B cell (primary cell): ENCODE measurements at regions not wholly inside any gene's neighbourhood (a gene's known extent, or its start where the extent isn't known, plus 50 kb on each side); places are given as distances from the start of the nearest gene placed in this dataset.

Experiments
- ATAC-seq: fragments of 200-7000 bp; cut with Tn5 transposase; one replicate; pipeline ENCODE4 v1.10.0; 2021; ENCODE audit warnings: low read depth, mild to moderate bottlenecking, moderate number of reproducible peaks, moderate library complexity
- CTCF ChIA-PET: fragments of 350-600 bp; sonication (Branson Sonifier 250); formaldehyde crosslinking; loops from one replicate; lab custom pipeline; 2021; ENCODE audit warnings: antibody characterized with exemption, inconsistent platforms; lab: Charles Lee
- POLR2A ChIA-PET: fragments of 350-600 bp; sonication (Branson Sonifier 250); formaldehyde crosslinking; loops from one replicate; lab custom pipeline; 2021; ENCODE audit warnings: antibody characterized with exemption; lab: Charles Lee
- DNase-seq: peaks from one replicate; pipeline ENCODE4 v3.0.0; 2013
- H2AFZ ChIP-seq: 2 replicates; pipeline ENCODE4 v1.6.1; 2012; ENCODE audit warnings: mild to moderate bottlenecking, low read depth, low read length; ENCODE audit not compliant: insufficient read depth, poor library complexity, severe bottlenecking
- H3K27ac ChIP-seq, 2 donors: 1 replicate in 1 of 2; 2 replicates in 1 of 2; pipeline ENCODE4 v1.5.1; 2012 to 2013; ENCODE audit warnings: low read length in 2 of 2, mild to moderate bottlenecking in 2 of 2, moderate library complexity in 1 of 2
- H3K27me3 ChIP-seq, 4 experiments: fragments of 200-600 bp in 1 of 4; sonication (generic) in 1 of 4; replicated peaks in 1 of 4; 1 replicate in 2 of 4; 2 replicates in 2 of 4; pipeline versions ENCODE4 v1.6.1 to v1.7.0; 2013 to 2016; ENCODE audit warnings: low read length in 3 of 4, mild to moderate bottlenecking in 2 of 4, mixed read lengths in 1 of 4, moderate library complexity in 1 of 4; ENCODE audit not compliant: insufficient read depth in 4 of 4, control insufficient read depth in 3 of 4; ENCODE audit errors: control extremely low read depth in 1 of 4
- H3K36me3 ChIP-seq, 2 experiments: replicated peaks in 1 of 2; 1 replicate in 1 of 2; 2 replicates in 1 of 2; pipeline versions ENCODE4 v1.6.1 to v1.7.1; 2013; ENCODE audit warnings: low read length in 1 of 2; ENCODE audit not compliant: insufficient read depth in 2 of 2, control insufficient read depth in 1 of 2; ENCODE audit errors: control extremely low read depth in 1 of 2, extremely low read depth in 1 of 2
- H3K4me1 ChIP-seq, 2 donors: fragments of 200-600 bp in 1 of 2; sonication (generic) in 1 of 2; 1 replicate in 1 of 2; 2 replicates in 1 of 2; pipeline versions ENCODE4 v1.5.1 to v1.6.1; 2013 to 2017; ENCODE audit warnings: low read length in 2 of 2; ENCODE audit not compliant: control insufficient read depth in 2 of 2, insufficient read depth in 2 of 2
- H3K4me2 ChIP-seq: replicated peaks from 2 replicates; pipeline ENCODE3; 2012; ENCODE audit warnings: mild to moderate bottlenecking, low read depth, low read length; ENCODE audit not compliant: poor library complexity, severe bottlenecking
- H3K4me3 ChIP-seq, 5 experiments: fragments of 200-600 bp in 1 of 5; sonication (generic) in 1 of 5; 1 replicate in 3 of 5; 2 replicates in 2 of 5; pipeline versions ENCODE4 v1.5.1 to v1.7.0; 2011 to 2016; ENCODE audit warnings: low read length in 4 of 5, mild to moderate bottlenecking in 4 of 5, low read depth in 2 of 5, control low read depth in 1 of 5, moderate library complexity in 1 of 5; ENCODE audit not compliant: insufficient read depth in 1 of 5; ENCODE audit errors: control extremely low read depth in 1 of 5, extremely low read depth in 1 of 5
- H3K79me2 ChIP-seq: fragments of 200-600 bp; sonication (generic); one replicate; pipeline ENCODE4 v1.6.0; 2016; ENCODE audit warnings: low read length; ENCODE audit not compliant: control insufficient read depth, insufficient read depth
- H3K9ac ChIP-seq: fragments of 200-600 bp; sonication (generic); 2 replicates; pipeline ENCODE4 v1.6.1; 2017; ENCODE audit warnings: mild to moderate bottlenecking, low read length, moderate library complexity
- H3K9me3 ChIP-seq, 3 donors: one replicate each; pipeline versions ENCODE4 v1.6.1 to v1.7.1; 2013; ENCODE audit warnings: low read length in 2 of 3; ENCODE audit not compliant: control insufficient read depth in 2 of 3, insufficient read depth in 1 of 3; ENCODE audit errors: control extremely low read depth in 1 of 3
- H4K20me1 ChIP-seq: 2 replicates; pipeline ENCODE4 v1.6.0; 2012; ENCODE audit warnings: mild to moderate bottlenecking, low read length; ENCODE audit not compliant: insufficient read depth, control insufficient read depth, poor library complexity, severe bottlenecking
- H3K27ac Mint-ChIP-seq: one replicate; pipeline ENCODE4 v1.8.0; 2021; ENCODE audit warnings: mixed read lengths
- H3K27me3 Mint-ChIP-seq: one replicate; pipeline ENCODE4 v1.8.0; 2021; ENCODE audit warnings: mixed read lengths
- H3K4me1 Mint-ChIP-seq: one replicate; pipeline ENCODE4 v1.8.0; 2021; ENCODE audit warnings: mixed read lengths
- H3K4me3 Mint-ChIP-seq: one replicate; pipeline ENCODE4 v1.8.0; 2021; ENCODE audit warnings: mixed read lengths
- H3K9me3 Mint-ChIP-seq: one replicate; pipeline ENCODE4 v1.8.0; 2022; ENCODE audit warnings: mixed read lengths; ENCODE audit not compliant: insufficient read depth
- EZH2 ChIP-seq: IDR thresholded peaks from 2 replicates; pipeline ENCODE4 v1.6.1; 2012; ENCODE audit warnings: borderline replicate concordance, low read depth, mild to moderate bottlenecking, moderate library complexity, low read length; ENCODE audit not compliant: insufficient read depth, poor library complexity, severe bottlenecking
- WGBS: methylation state at CpG from one replicate; pipeline ENCODE4 v1.1.5; 2013; ENCODE audit warnings: missing lambda C conversion rate; ENCODE audit not compliant: insufficient coverage; 5-methylcytosine and 5-hydroxymethylcytosine counted together
- intact Hi-C: fragments of 100-400 bp; cut with micrococcal nuclease; formaldehyde crosslinking; loops from one replicate; pipeline ENCODE4 v1.10.0; 2022
- TF ChIP-seq, protein P1 (sequence below): fragments of 200-600 bp; IDR thresholded peaks from one replicate; pipeline ENCODE4 v1.8.0; 2022; ENCODE audit warnings: antibody characterized with exemption, mild to moderate bottlenecking

GRCh38 chr13:74259641-74260040 lies 125.4 kb upstream of the KLF12 start:
- ChIA-PET POLR2A (no interaction called here), CTCF (no interaction called here)
- Histone ChIP-seq H3K4me2 (no peak overlapping the region), H3K79me2 (no peaks in the 10 kb centered on the region), H3K36me3 (no peaks in the 10 kb centered on the region), H3K27ac (no peak overlapping the region), H3K4me3 (no peak overlapping the region), H3K4me1 (no peaks in the 10 kb centered on the region), H2AFZ (no peak overlapping the region), H3K27me3 (peaks cover 0 to 9% (median under 1%) of the 10 kb centered on the region in 4 experiments), H3K9ac (no peak overlapping the region), H4K20me1 (no peaks in the 10 kb centered on the region), H3K9me3 (peaks cover 3 to 5% (median 3%) of the 10 kb centered on the region in 3 donors)
- Mint-ChIP-seq H3K4me1 (no peaks in the 10 kb centered on the region), H3K4me3 (no peak overlapping the region), H3K27me3 (peaks cover 20% of the 10 kb centered on the region), H3K27ac (no peak overlapping the region), H3K9me3 (no peaks in the 10 kb centered on the region)
- no CpG with 5 or more reads among the region's 3 CpGs for WGBS
- DNase-seq (no peak), ATAC-seq (no peak)
- intact Hi-C loops: no loop called here
- TF ChIP-seq, protein P1, sequence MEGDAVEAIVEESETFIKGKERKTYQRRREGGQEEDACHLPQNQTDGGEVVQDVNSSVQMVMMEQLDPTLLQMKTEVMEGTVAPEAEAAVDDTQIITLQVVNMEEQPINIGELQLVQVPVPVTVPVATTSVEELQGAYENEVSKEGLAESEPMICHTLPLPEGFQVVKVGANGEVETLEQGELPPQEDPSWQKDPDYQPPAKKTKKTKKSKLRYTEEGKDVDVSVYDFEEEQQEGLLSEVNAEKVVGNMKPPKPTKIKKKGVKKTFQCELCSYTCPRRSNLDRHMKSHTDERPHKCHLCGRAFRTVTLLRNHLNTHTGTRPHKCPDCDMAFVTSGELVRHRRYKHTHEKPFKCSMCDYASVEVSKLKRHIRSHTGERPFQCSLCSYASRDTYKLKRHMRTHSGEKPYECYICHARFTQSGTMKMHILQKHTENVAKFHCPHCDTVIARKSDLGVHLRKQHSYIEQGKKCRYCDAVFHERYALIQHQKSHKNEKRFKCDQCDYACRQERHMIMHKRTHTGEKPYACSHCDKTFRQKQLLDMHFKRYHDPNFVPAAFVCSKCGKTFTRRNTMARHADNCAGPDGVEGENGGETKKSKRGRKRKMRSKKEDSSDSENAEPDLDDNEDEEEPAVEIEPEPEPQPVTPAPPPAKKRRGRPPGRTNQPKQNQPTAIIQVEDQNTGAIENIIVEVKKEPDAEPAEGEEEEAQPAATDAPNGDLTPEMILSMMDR: no peak
- TF ChIP-seq EZH2: no peak

GRCh38 chr13:74258961-74259360 lies 124.8 kb upstream of the KLF12 start:
- H3K27ac ChIP-seq: no peak overlapping the region
- no peak overlapping the region for H3K4me2 ChIP-seq
- intact Hi-C loops: no loop called here
- Mint-ChIP-seq H3K4me3 (no peak overlapping the region), H3K27ac (no peak overlapping the region), H3K4me1 (no peaks in the 10 kb centered on the region), H3K27me3 (peaks cover 20% of the 10 kb centered on the region), H3K9me3 (no peaks in the 10 kb centered on the region)
- ATAC-seq (no peak), DNase-seq (no peak)
- 79% methylated on average over 3 of the region's 4 CpGs for WGBS
- H3K36me3 ChIP-seq: no peaks in the 10 kb centered on the region
- TF ChIP-seq, protein P1: no peak
- TF ChIP-seq EZH2: no peak
- H3K4me3 ChIP-seq: no peak overlapping the region
- H3K9me3 ChIP-seq: peaks cover 0 to 3% (median 3%) of the 10 kb centered on the region in 3 donors
- no peak overlapping the region for H2AFZ ChIP-seq
- CTCF ChIA-PET: no interaction called here
- H3K9ac ChIP-seq: no peak overlapping the region
- no peaks in the 10 kb centered on the region for H4K20me1 ChIP-seq
- POLR2A ChIA-PET: no interaction called here
- H3K27me3 ChIP-seq: peaks cover 0 to 9% (median 2%) of the 10 kb centered on the region in 4 experiments
- H3K4me1 ChIP-seq: no peaks in the 10 kb centered on the region
- no peaks in the 10 kb centered on the region for H3K79me2 ChIP-seq
